Activated CD4-positive, alpha-beta T cell treated with anti-CD3 and anti-CD28 coated beads for 4 hours (primary cell): ENCODE measurements at regions not wholly inside any gene's neighbourhood (a gene's known extent, or its start where the extent isn't known, plus 50 kb on each side); places are given as distances from the start of the nearest gene placed in this dataset.
"Not testable (repeated sequence)": the region's sequence is repeated elsewhere in the genome, so short reads cannot be mapped to it uniquely, and the experiment has no call there.

Source experiments
- DNase-seq, 2 donors: peaks; one replicate each; pipeline ENCODE4 v3.0.0-alpha.2; 2020

DNA sequence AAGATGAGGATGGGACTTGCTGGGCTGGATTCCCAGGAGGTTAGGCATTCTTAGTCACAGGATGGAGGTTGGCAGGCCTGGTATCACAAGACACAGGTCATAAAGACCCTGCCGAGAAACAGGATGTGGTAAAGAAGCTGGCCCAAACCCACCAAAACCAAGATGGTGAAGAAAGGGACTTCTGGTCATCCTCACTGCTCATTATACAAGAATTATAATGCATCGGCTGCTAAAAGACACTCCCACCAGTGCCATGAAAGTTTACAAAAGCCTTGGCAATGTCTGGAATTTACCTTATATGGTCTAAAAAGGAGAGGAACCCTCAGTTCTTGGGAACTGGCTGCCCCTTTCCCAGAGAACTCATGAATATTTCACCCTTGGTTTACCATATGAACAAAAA lies 345.5 kb upstream of the POM121L12 start:
- DNase-seq, result no peak

- no peak for DNase-seq
Measured at GRCh38 chr7:52685333-52685732, 350.1 kb upstream of the POM121L12 start.

DNA sequence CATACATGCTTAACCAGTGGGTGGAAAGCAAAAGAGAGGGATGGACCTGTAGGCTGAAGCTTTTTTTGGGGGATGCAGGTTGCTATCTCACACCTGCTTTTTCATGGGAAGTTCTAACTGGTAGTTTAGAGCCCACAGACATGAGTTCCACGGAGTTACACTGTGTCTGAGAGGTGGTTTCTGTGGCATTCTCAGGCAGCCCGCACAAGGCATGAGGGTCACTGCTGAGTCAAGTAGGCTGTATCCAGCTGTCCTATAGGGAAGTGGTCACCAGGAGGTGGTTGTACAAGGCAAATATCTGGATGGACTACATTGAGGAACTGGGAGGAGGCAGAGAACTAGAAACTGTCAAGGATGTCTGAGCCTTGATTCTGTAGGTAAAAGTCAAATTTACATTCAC lies 351.0 kb upstream of the POM121L12 start:
- DNase-seq, result no peak

GRCh38 chr7:52682993-52683392 lies 352.4 kb upstream of the POM121L12 start:
- DNase-seq, result no peak

DNA sequence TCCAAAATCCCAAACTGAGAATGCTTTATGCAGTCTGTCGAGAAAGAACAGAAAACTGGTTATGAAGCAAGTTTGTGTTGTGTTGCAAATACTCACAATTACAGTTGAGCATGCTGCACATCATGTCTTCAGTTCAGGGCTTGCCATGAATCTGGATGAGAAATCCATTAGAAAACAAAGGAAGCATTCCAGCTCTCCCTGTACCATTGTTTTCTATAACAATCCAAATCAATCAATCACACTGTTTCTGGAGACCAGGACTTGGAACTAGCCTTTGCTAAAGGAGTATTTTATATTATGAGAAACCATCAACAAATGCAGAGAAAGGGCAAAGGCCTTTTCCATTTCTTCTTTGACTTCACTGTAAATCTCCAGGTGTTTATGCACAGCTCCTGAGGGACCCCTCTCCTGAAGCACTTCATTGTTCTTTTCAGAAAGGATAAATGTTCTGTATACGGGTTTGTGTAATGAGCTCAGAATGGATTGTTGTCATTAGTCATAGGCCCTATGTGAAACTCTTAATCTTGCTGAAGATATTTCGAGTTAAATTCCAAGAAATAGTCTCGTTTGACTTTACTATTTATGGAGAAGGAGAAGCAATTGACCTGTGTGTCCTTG lies 364.7 kb upstream of the POM121L12 start:
- no peak for DNase-seq

- no peak for DNase-seq
Measured at GRCh38 chr7:52669031-52669430, 366.4 kb upstream of the POM121L12 start.

DNA sequence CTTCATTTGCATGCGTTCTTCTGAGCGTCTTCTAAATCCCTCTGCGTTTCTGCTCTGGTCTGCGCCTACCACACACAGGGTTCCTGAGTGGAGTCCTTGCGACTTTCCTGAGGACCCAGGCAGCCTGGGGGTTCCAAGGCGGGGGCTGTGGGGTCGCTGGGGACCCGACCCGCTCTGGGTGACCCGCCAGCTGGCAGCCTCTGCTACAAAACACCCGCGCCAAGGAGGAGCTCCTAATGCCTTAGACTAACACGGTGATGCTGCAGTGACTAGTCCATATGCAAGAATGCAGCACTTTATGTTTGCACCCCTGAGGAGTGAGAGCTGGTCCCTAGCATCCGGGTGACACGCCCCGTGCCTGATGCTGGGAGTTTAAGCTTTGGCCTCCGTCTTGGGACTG lies 367.0 kb upstream of the POM121L12 start:
- DNase-seq, result no peak

GRCh38 chr7:52659178-52659577 lies 376.3 kb upstream of the POM121L12 start:
- DNase-seq, result no peak

DNA sequence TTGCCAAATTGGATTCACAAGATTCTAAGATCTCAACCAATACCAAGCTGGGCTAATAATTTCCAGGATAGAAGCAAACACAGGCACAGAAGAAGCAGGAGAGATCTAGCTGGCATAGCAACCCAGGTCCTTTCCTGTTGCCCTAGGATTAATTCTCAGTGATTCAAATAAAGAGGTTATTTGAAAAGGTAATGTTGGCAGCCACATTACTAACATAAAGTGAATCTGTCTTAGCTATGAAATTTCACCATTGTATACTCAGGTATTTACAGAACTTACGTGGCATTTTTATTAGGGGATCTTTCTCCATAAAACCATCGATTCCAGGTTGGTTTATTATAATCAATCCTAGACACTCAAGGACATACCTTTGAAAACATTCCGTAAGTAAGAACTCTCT lies 379.3 kb upstream of the POM121L12 start:
- no peak for DNase-seq

- DNase-seq, result no peak
Measured at GRCh38 chr7:52652621-52653020, 382.8 kb upstream of the POM121L12 start.

DNA sequence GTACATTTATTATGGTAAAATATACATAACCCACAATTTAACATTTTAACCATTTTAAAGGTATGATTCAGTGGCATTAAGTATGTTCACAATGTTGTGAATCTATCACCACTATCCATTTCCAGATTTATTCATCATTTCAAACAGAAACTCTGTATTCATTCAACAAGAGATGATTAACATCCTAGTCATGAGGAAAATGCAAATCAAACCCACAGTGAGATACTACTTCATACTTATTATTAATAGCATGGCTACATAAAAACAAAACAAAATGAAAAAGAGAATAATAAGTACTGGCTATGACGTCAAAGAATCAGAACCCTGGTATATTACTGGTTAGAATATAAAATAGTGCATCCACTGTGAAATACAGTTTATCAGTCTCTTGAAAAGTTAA lies 386.6 kb upstream of the POM121L12 start:
- no peak for DNase-seq

GRCh38 chr7:52647046-52647445 lies 388.4 kb upstream of the POM121L12 start:
- DNase-seq, result no peak

DNA sequence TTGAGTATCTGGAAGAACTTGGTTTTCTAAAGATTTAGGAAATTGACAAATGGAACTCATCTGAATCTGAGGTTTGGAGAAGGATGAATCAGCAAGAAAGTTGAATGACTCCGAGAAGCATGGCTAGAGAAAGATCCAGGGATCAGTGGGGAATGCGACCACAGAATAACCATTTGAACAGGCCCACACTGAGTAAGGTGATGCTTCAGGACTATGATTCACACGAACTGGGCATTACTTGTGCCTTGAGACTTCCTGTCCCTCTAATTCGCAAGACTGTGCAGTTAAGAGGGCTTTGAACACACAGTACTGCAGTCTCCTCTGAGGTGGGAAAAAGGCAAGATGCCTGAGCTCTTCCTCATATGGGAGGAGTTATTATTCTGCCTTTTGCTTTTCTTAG lies 395.5 kb upstream of the POM121L12 start:
- no peak for DNase-seq

GRCh38 chr7:52639126-52639525 lies 396.3 kb upstream of the POM121L12 start:
- DNase-seq, result no peak

DNA sequence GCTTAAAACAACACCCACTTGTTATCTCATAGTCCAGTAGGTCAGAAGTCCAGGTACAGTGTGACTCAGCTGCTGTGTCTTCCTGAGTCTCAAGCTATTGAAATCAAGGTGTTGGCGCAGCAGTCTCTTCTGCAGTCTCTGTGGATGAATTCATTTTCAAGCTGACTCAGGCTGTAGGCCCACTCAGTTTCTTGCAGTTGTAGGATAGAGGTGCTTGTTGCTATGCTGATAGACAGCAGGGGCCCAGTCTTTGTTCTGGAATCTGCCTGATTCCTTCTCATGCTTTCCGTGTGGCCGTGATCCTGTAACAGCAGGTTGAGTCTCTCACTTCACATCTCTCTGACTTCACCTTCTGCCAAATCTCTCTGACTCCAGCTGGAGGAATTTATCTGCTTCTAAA lies 400.4 kb upstream of the POM121L12 start:
- DNase-seq, result no peak

- no peak for DNase-seq
Measured at GRCh38 chr7:52620849-52621248, 414.6 kb upstream of the POM121L12 start.

- no peak for DNase-seq
Measured at GRCh38 chr7:52616552-52616951, 418.9 kb upstream of the POM121L12 start.

DNA sequence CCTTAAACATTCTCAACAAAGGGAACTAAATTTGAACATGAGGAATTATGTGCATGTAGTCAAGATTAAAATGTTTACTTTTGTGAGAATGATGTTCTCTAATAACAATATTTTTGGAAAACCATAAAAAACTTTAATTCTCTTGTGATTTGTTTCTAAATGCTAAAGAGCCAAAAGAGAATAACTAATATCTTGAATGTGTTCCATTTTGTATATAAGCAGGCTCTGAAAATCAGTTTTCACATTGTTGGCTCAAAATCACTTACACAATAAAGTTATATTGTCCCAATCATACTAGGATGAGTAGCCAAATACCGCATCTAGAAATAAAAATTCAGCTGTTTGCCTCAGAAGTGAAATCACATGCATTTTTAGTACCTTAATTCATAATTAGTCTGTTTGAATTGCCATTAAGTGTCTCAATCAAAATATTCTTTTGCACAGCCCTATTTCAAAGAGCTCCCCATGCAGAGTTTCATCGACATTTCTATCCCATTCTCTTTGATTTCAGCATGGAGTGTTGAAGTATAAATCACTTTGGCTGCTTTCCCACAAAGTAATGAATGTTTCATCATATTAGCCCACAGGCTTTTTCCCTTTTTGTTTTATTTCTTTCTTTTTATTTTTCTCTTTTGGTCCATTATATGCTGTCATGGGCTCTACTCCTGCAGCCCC lies 420.3 kb upstream of the POM121L12 start:
- DNase-seq, result no peak

DNA sequence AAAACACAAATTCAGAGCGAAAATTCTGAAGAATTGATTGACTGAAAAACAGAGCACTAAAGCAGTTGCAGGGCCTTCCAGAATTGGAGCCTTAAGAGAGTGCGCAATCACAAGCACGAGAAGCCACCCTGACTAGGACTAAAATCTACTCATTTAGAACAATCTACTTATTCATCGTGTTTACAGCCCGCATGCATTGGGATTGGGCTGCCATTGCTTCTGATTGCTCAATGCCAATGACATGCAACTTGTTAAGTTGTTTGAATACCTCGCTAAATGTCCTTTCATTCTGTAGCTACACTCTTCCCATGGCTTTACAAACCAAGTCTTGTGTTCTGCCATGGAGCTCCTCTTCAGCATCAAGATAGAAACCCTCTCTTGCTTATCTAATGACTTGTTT lies 425.9 kb upstream of the POM121L12 start:
- no peak for DNase-seq

DNA sequence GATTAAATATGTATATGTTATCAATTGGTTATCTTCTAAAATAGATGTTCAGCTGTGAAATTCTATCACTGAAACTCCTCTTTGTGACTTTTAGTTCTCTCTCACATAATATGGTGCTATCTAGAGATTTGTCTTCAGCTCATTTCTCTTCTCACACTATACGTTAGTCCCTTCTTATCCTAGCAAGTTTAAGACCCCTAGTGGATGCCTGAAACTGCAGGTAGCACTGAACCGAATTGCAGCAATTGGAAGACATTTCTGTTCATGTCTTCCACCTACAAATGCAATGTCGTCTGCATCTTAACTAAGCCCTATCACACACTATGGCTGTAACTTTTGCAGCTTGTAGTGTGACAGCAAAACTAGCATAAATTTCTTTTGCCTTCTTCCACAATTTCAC lies 442.7 kb upstream of the POM121L12 start:
- no peak for DNase-seq

DNA sequence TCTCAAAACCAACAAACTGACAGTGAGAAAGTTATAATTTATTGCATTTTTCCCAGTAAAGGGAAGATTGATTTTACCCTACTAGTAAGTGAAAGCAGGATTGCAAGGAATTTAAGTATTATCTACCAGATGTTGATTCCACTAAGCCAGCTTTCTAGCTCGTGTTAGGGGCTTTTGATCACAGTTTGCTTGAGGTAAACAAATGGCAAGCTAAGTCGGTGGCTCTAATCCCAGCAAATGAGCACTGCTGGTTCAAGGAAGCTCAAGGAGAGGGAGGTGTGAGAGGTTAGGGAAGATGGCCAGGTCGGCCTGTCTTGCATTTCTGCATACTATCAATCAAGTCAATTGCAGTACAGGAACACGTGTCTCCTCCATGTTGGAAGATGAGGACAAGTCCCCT lies 448.7 kb upstream of the POM121L12 start:
- no peak for DNase-seq

- no peak for DNase-seq
Measured at GRCh38 chr7:52584041-52584440, 451.4 kb upstream of the POM121L12 start.

GRCh38 chr7:52573141-52573540 lies 462.3 kb upstream of the POM121L12 start:
- DNase-seq, result not testable (repeated sequence)

DNA sequence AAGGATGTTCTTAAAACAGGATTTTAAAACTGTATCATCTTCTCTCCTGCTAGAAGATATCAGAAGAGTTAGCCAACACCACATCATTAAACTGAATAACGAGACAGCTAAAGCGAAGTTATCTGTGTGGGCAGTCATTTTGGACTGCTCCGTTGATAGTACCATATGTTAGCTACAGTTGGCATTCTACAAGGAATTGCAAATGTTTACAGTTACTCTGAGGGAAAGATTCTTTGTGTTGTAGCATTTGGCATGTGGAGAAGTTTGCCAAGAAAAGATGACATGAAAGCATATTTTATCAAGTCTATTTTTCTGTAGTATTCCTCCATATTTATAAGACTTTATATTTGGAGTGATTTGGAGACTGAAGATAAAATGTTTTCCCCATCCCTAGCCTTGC lies 464.4 kb upstream of the POM121L12 start:
- no peak for DNase-seq

DNA sequence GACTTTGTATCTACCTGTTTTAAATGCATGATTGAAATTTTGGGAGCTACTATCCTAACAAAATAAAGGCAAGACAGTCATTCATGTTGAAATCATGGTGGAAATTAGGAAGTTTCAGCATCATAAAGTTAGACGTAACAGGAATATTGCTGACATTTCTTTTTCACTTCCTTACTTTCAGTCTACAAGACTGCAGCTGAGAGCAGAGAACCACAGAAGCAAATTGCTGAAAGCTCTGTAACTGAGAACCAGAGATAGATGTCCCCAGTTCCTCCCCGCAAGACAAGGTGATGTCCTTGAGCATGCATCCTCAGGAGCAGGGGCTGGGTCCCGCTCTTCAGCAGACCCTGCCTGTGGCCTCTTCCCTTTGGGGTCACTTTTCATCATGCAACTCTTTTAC lies 466.3 kb upstream of the POM121L12 start:
- no peak for DNase-seq
